Ammon's horn (tissue), 1 donor: ENCODE measurements at regions not wholly inside any gene's neighbourhood (a gene's known extent, or its start where the extent isn't known, plus 50 kb on each side); places are given as distances from the start of the nearest gene placed in this dataset.

ENCODE experiments used
- DNase-seq: peaks from one replicate; pipeline ENCODE4 v3.0.0-alpha.2; 2016; ENCODE audit warnings: low spot score

GRCh38 chr1:98034505-98034904 lies 113.7 kb upstream of the DPYD start:
- DNase-seq: no peak

- DNase-seq: no peak
Observed at GRCh38 chr1:98032958-98033357, 112.1 kb upstream of the DPYD start.

- DNase-seq: no peak
Observed at GRCh38 chr1:98030976-98031375, 110.1 kb upstream of the DPYD start.

GRCh38 chr1:98030483-98030882 lies 109.6 kb upstream of the DPYD start:
- DNase-seq: no peak

- DNase-seq: no peak
Observed at GRCh38 chr1:98028800-98029199, 108.0 kb upstream of the DPYD start.

GRCh38 chr1:98027103-98027705 lies 106.4 kb upstream of the DPYD start:
- DNase-seq: no peak

GRCh38 chr1:98025858-98026257 lies 105.0 kb upstream of the DPYD start:
- no peak for DNase-seq

GRCh38 chr1:98021126-98021525 lies 100.3 kb upstream of the DPYD start:
- DNase-seq: no peak

GRCh38 chr1:98019747-98020146 lies 98.9 kb upstream of the DPYD start:
- DNase-seq: no peak

GRCh38 chr1:98018074-98018473 lies 97.2 kb upstream of the DPYD start:
- DNase-seq: no peak

- no peak for DNase-seq
Observed at GRCh38 chr1:98017184-98017583, 96.3 kb upstream of the DPYD start.

GRCh38 chr1:98008373-98008772 lies 87.5 kb upstream of the DPYD start:
- no peak for DNase-seq

GRCh38 chr1:98005326-98006010 lies 84.6 kb upstream of the DPYD start:
- DNase-seq: no peak

- no peak for DNase-seq
Observed at GRCh38 chr1:98003442-98003841, 82.6 kb upstream of the DPYD start.

- DNase-seq: no peak
Observed at GRCh38 chr1:98002288-98002687, 81.5 kb upstream of the DPYD start.

GRCh38 chr1:98001764-98002163 lies 80.9 kb upstream of the DPYD start:
- DNase-seq: no peak

GRCh38 chr1:97999320-97999719 lies 78.5 kb upstream of the DPYD start:
- DNase-seq: no peak

GRCh38 chr1:97996880-97997279 lies 76.0 kb upstream of the DPYD start:
- peak; percentile 21 for DNase-seq

GRCh38 chr1:97989094-97989680 lies 68.4 kb upstream of the DPYD start:
- DNase-seq: no peak

GRCh38 chr1:97986041-97987005 lies 65.5 kb upstream of the DPYD start:
- no peak for DNase-seq

GRCh38 chr1:97983126-97983525 lies 62.3 kb upstream of the DPYD start:
- DNase-seq: no peak

- DNase-seq: no peak
Observed at GRCh38 chr1:97980530-97980929, 59.7 kb upstream of the DPYD start.

- DNase-seq: no peak
Observed at GRCh38 chr1:97976801-97977200, 56.0 kb upstream of the DPYD start.
